Liver (tissue), 8 donors: ENCODE measurements at regions not wholly inside any gene's neighbourhood (a gene's known extent, or its start where the extent isn't known, plus 50 kb on each side); places are given as distances from the start of the nearest gene placed in this dataset.

Source experiments
- DNase-seq: peaks from one replicate; pipeline ENCODE4 v3.0.0-alpha.2; 2017; ENCODE audit warnings: low spot score
- H3K27ac ChIP-seq, 2 donors: one replicate each; pipeline ENCODE4 v1.7.0; 2013; ENCODE audit warnings: inconsistent platforms in 2 of 2, low read length in 2 of 2, control low read depth in 1 of 2, low read depth in 1 of 2, mild to moderate bottlenecking in 1 of 2
- H3K27me3 ChIP-seq, 4 donors: one replicate each; pipeline versions ENCODE4 v1.6.1 to v1.7.0; 2013; ENCODE audit warnings: low read length in 3 of 4, inconsistent platforms in 1 of 4, mild to moderate bottlenecking in 1 of 4, moderate library complexity in 1 of 4; ENCODE audit not compliant: control insufficient read depth in 4 of 4, insufficient read depth in 4 of 4
- H3K36me3 ChIP-seq, 4 donors: one replicate each; pipeline versions ENCODE4 v1.6.1 to v1.7.0; 2013; ENCODE audit warnings: low read length in 3 of 4, mild to moderate bottlenecking in 3 of 4, low read depth in 1 of 4, moderate library complexity in 1 of 4; ENCODE audit not compliant: control insufficient read depth in 4 of 4, insufficient read depth in 3 of 4
- H3K4me1 ChIP-seq, 4 donors: one replicate each; pipeline versions ENCODE4 v1.6.1 to v1.7.0; 2013; ENCODE audit warnings: low read length in 3 of 4, mild to moderate bottlenecking in 3 of 4, moderate library complexity in 1 of 4; ENCODE audit not compliant: control insufficient read depth in 4 of 4, insufficient read depth in 4 of 4
- H3K4me3 ChIP-seq, 3 donors: one replicate each; pipeline versions ENCODE4 v1.6.1 to v1.7.0; 2013; ENCODE audit warnings: low read length in 3 of 3, control low read depth in 1 of 3, low read depth in 1 of 3, mild to moderate bottlenecking in 1 of 3
- H3K9ac ChIP-seq, 2 donors: one replicate each; pipeline ENCODE4 v1.7.0; 2013; ENCODE audit warnings: low read length in 2 of 2, mild to moderate bottlenecking in 2 of 2, moderate library complexity in 2 of 2, control low read depth in 1 of 2, low read depth in 1 of 2
- H3K9me3 ChIP-seq, 4 donors: one replicate each; pipeline versions ENCODE4 v1.6.1 to v1.7.0; 2013; ENCODE audit warnings: low read length in 3 of 4; ENCODE audit not compliant: control insufficient read depth in 4 of 4
- EGR1 ChIP-seq, 2 donors: IDR thresholded peaks; 2 replicates each; pipeline ENCODE4 v1.6.1; 2016 to 2018; ENCODE audit warnings: antibody characterized with exemption in 2 of 2, low read depth in 2 of 2
- FOXA1 ChIP-seq: IDR thresholded peaks from 2 replicates; pipeline ENCODE4 v1.6.1; 2016; ENCODE audit warnings: antibody characterized with exemption
- FOXA2 ChIP-seq: IDR thresholded peaks from 2 replicates; pipeline ENCODE4 v1.6.1; 2016; ENCODE audit warnings: antibody characterized with exemption
- GABPA ChIP-seq, 2 donors: IDR thresholded peaks in 1 of 2; conservative IDR thresholded peaks in 1 of 2; 2 replicates each; pipeline ENCODE4 v1.6.1; 2016; ENCODE audit warnings: antibody characterized with exemption in 2 of 2, mild to moderate bottlenecking in 1 of 2, moderate library complexity in 1 of 2
- HNF4A ChIP-seq, 2 donors: conservative IDR thresholded peaks; 2 replicates each; pipeline ENCODE4 v1.6.1; 2016; ENCODE audit warnings: antibody characterized with exemption in 2 of 2, mild to moderate bottlenecking in 2 of 2
- HNF4G ChIP-seq: IDR thresholded peaks from 2 replicates; pipeline ENCODE4 v1.6.1; 2016; ENCODE audit warnings: antibody characterized with exemption
- JUND ChIP-seq, 2 donors: IDR thresholded peaks; 2 replicates each; pipeline ENCODE4 v1.6.1; 2016; ENCODE audit warnings: antibody characterized with exemption in 2 of 2
- MAX ChIP-seq: IDR thresholded peaks from 2 replicates; pipeline ENCODE4 v1.6.1; 2016; ENCODE audit warnings: antibody characterized with exemption
- NR2F2 ChIP-seq: IDR thresholded peaks from 2 replicates; pipeline ENCODE4 v1.6.1; 2016; ENCODE audit warnings: antibody characterized with exemption
- RXRA ChIP-seq, 2 donors: IDR thresholded peaks; 2 replicates each; pipeline ENCODE4 v1.6.1; 2017 to 2018; ENCODE audit warnings: antibody characterized with exemption in 2 of 2, mild to moderate bottlenecking in 1 of 2
- SP1 ChIP-seq: IDR thresholded peaks from 2 replicates; pipeline ENCODE4 v1.6.1; 2018; ENCODE audit warnings: antibody characterized with exemption, mild to moderate bottlenecking
- YY1 ChIP-seq: IDR thresholded peaks from 2 replicates; pipeline ENCODE4 v1.6.1; 2016; ENCODE audit warnings: antibody characterized with exemption, mild to moderate bottlenecking
- WGBS: extraction: QIAGEN DNeasy Blood & Tissue Kit; methylation state at CpG from one replicate; pipeline ENCODE4 v1.1.7; 2013; 5-methylcytosine and 5-hydroxymethylcytosine counted together
- TF ChIP-seq, protein P1 (sequence below): IDR thresholded peaks from 2 replicates; pipeline ENCODE4 v1.6.1; 2016; ENCODE audit warnings: antibody characterized with exemption, mild to moderate bottlenecking
- TF ChIP-seq, protein P2 (sequence below): IDR thresholded peaks from 2 replicates; pipeline ENCODE4 v1.6.1; 2016; ENCODE audit warnings: antibody characterized with exemption
- TF ChIP-seq, protein P3 (sequence below): fragments of 150-350 bp; IDR thresholded peaks from 2 replicates; pipeline ENCODE4 v1.5.1; 2017; ENCODE audit warnings: improper control_type of control experiment, low read depth, low read length; ENCODE audit not compliant: missing input control
- donor health status: healthy.
- donor health status: healthy.
- donor health status: healthy.
- donor health status: healthy.
- donor health status: healthy.

DNA sequence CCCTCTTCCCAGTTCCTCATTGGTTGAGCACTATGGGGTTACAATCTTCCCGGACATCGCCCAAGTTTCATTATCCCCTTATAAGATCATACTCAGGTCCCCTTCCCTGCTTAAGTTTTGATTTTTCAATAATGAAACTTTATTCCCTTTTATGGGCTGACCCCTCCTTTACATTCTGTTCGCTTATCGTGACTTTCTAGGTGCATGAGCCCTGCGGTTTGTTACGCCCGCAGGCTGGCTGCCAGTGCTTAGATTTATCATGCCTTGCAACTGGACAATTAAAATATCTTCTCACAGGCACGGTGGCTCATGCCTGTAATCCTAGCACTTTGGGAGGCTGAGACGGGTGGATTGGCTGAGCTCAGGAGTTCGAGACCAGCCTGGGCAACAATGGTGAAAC is 127.9 kb upstream of the FER start:
- Histone ChIP-seq H3K27ac (no peak overlapping the region), H3K4me3 (no peak overlapping the region), H3K9ac (no peak overlapping the region), H3K4me1 (no peaks in the 10 kb centered on the region), H3K9me3 (no peaks in the 10 kb centered on the region), H3K27me3 (peaks cover 0 to 3% (median 0%) of the 10 kb centered on the region in 4 donors), H3K36me3 (no peaks in the 10 kb centered on the region)
- TF ChIP-seq GABPA (IDR thresholded peaks at IDR 0.05 in 1 of 2, conservative IDR thresholded peaks at IDR 0.05 in 1 of 2) = no peak
- no peak for TF ChIP-seq MAX
- TF ChIP-seq JUND (IDR thresholded peaks at IDR 0.05) = no peak
- no peak for TF ChIP-seq RXRA (IDR thresholded peaks at IDR 0.05)
- TF ChIP-seq, protein P1, sequence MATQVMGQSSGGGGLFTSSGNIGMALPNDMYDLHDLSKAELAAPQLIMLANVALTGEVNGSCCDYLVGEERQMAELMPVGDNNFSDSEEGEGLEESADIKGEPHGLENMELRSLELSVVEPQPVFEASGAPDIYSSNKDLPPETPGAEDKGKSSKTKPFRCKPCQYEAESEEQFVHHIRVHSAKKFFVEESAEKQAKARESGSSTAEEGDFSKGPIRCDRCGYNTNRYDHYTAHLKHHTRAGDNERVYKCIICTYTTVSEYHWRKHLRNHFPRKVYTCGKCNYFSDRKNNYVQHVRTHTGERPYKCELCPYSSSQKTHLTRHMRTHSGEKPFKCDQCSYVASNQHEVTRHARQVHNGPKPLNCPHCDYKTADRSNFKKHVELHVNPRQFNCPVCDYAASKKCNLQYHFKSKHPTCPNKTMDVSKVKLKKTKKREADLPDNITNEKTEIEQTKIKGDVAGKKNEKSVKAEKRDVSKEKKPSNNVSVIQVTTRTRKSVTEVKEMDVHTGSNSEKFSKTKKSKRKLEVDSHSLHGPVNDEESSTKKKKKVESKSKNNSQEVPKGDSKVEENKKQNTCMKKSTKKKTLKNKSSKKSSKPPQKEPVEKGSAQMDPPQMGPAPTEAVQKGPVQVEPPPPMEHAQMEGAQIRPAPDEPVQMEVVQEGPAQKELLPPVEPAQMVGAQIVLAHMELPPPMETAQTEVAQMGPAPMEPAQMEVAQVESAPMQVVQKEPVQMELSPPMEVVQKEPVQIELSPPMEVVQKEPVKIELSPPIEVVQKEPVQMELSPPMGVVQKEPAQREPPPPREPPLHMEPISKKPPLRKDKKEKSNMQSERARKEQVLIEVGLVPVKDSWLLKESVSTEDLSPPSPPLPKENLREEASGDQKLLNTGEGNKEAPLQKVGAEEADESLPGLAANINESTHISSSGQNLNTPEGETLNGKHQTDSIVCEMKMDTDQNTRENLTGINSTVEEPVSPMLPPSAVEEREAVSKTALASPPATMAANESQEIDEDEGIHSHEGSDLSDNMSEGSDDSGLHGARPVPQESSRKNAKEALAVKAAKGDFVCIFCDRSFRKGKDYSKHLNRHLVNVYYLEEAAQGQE = no peak
- no peak for TF ChIP-seq YY1
- TF ChIP-seq FOXA1 = no peak
- TF ChIP-seq, protein P2, sequence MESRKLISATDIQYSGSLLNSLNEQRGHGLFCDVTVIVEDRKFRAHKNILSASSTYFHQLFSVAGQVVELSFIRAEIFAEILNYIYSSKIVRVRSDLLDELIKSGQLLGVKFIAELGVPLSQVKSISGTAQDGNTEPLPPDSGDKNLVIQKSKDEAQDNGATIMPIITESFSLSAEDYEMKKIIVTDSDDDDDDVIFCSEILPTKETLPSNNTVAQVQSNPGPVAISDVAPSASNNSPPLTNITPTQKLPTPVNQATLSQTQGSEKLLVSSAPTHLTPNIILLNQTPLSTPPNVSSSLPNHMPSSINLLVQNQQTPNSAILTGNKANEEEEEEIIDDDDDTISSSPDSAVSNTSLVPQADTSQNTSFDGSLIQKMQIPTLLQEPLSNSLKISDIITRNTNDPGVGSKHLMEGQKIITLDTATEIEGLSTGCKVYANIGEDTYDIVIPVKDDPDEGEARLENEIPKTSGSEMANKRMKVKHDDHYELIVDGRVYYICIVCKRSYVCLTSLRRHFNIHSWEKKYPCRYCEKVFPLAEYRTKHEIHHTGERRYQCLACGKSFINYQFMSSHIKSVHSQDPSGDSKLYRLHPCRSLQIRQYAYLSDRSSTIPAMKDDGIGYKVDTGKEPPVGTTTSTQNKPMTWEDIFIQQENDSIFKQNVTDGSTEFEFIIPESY = no peak
- no peak for TF ChIP-seq EGR1 (IDR thresholded peaks at IDR 0.05; ENCODE audit: low read depth in 2 of 2)
- TF ChIP-seq, protein P3, sequence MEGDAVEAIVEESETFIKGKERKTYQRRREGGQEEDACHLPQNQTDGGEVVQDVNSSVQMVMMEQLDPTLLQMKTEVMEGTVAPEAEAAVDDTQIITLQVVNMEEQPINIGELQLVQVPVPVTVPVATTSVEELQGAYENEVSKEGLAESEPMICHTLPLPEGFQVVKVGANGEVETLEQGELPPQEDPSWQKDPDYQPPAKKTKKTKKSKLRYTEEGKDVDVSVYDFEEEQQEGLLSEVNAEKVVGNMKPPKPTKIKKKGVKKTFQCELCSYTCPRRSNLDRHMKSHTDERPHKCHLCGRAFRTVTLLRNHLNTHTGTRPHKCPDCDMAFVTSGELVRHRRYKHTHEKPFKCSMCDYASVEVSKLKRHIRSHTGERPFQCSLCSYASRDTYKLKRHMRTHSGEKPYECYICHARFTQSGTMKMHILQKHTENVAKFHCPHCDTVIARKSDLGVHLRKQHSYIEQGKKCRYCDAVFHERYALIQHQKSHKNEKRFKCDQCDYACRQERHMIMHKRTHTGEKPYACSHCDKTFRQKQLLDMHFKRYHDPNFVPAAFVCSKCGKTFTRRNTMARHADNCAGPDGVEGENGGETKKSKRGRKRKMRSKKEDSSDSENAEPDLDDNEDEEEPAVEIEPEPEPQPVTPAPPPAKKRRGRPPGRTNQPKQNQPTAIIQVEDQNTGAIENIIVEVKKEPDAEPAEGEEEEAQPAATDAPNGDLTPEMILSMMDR = no peak
- TF ChIP-seq HNF4A (conservative IDR thresholded peaks at IDR 0.05) = no peak
- TF ChIP-seq SP1 = no peak
- no peak for TF ChIP-seq NR2F2
- no peak for TF ChIP-seq FOXA2
- no peak for TF ChIP-seq HNF4G
- DNase-seq = no peak
- 94% methylated on average over 10 of the region's 10 CpGs for WGBS
